GM12878 (cell line): ENCODE measurements at regions not wholly inside any gene's neighbourhood (a gene's known extent, or its start where the extent isn't known, plus 50 kb on each side); places are given as distances from the start of the nearest gene placed in this dataset.

Experiments
- MEF2B ChIP-seq: fragments of 450-650 bp; IDR thresholded peaks from 2 replicates; pipeline ENCODE4 v1.6.1; 2018; ENCODE audit warnings: mild to moderate bottlenecking, moderate library complexity; ENCODE audit not compliant: partially characterized antibody, poor library complexity, severe bottlenecking
- NKRF ChIP-seq: fragments of 450-650 bp; conservative IDR thresholded peaks from 2 replicates; pipeline ENCODE4 v1.6.1; 2017; ENCODE audit warnings: mild to moderate bottlenecking, moderate library complexity
- NRF1 ChIP-seq: conservative IDR thresholded peaks from 2 replicates; pipeline ENCODE4 v1.6.1; 2011; ENCODE audit warnings: mild to moderate bottlenecking, low read depth, low read length, improper control_type of control experiment
- ZBED1 ChIP-seq: IDR thresholded peaks from 2 replicates; pipeline ENCODE4 v1.6.1; 2016; ENCODE audit warnings: borderline replicate concordance
- TF ChIP-seq, protein P1 (sequence below): fragments of 450-650 bp; IDR thresholded peaks from 2 replicates; pipeline ENCODE4 v1.6.1; 2017; ENCODE audit warnings: mild to moderate bottlenecking
- TF ChIP-seq, protein P2 (sequence below): fragments of 450-650 bp; IDR thresholded peaks from 2 replicates; pipeline ENCODE4 v1.6.1; 2018; ENCODE audit warnings: borderline replicate concordance, mild to moderate bottlenecking; ENCODE audit not compliant: partially characterized antibody

DNA sequence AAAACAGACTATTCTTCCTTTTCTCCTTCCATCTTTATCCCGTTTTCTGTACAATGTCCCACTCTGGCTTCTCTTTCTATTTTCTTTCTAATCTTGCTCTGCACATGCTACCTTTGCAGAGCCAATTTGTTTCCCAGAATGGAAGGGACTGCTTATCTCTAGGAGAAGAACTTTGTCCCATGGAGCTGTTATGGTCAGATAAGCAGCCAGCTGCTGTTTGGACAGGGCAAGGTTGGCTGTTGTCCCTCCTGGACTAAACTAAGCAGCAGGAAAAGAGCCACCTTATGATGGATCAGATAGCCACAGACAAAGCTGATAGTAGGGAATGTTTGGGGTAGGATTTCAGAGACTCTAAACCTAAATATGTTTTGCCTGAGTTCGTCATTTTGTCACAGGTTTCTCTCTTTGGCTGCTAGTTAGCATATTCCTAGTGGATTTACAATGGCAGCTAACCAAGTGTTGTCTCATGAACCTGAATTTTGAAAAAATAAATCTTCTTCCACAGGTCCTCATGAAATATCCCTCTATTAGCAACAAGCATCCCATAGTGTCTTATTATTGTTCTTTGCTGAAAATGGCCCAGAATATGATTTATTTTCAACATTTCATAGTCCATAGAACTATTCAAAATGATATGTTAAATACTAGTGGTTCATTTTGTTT, 262.8 kb downstream of the SLC16A7 start (continued):
- no peak for TF ChIP-seq NKRF
- TF ChIP-seq, protein P1, sequence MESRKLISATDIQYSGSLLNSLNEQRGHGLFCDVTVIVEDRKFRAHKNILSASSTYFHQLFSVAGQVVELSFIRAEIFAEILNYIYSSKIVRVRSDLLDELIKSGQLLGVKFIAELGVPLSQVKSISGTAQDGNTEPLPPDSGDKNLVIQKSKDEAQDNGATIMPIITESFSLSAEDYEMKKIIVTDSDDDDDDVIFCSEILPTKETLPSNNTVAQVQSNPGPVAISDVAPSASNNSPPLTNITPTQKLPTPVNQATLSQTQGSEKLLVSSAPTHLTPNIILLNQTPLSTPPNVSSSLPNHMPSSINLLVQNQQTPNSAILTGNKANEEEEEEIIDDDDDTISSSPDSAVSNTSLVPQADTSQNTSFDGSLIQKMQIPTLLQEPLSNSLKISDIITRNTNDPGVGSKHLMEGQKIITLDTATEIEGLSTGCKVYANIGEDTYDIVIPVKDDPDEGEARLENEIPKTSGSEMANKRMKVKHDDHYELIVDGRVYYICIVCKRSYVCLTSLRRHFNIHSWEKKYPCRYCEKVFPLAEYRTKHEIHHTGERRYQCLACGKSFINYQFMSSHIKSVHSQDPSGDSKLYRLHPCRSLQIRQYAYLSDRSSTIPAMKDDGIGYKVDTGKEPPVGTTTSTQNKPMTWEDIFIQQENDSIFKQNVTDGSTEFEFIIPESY = no peak
- no peak for TF ChIP-seq MEF2B
- no peak for TF ChIP-seq NRF1
- no peak for TF ChIP-seq ZBED1
- TF ChIP-seq, protein P2, sequence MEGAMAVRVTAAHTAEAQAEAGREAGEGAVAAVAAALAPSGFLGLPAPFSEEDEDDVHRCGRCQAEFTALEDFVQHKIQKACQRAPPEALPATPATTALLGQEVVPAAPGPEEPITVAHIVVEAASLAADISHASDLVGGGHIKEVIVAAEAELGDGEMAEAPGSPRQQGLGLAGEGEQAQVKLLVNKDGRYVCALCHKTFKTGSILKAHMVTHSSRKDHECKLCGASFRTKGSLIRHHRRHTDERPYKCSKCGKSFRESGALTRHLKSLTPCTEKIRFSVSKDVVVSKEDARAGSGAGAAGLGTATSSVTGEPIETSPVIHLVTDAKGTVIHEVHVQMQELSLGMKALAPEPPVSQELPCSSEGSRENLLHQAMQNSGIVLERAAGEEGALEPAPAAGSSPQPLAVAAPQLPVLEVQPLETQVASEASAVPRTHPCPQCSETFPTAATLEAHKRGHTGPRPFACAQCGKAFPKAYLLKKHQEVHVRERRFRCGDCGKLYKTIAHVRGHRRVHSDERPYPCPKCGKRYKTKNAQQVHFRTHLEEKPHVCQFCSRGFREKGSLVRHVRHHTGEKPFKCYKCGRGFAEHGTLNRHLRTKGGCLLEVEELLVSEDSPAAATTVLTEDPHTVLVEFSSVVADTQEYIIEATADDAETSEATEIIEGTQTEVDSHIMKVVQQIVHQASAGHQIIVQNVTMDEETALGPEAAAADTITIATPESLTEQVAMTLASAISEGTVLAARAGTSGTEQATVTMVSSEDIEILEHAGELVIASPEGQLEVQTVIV = no peak
